RWPE1 (cell line): ENCODE measurements at regions not wholly inside any gene's neighbourhood (a gene's known extent, or its start where the extent isn't known, plus 50 kb on each side); places are given as distances from the start of the nearest gene placed in this dataset.

Experiments used
- CTCF ChIA-PET: fragments of 350-600 bp; sonication (Branson Sonifier 250); formaldehyde crosslinking; extraction: SDS; loops from one replicate; lab custom pipeline; 2021; lab: Yijun Ruan, JAX
- POLR2A ChIA-PET: fragments of 400-600 bp; formaldehyde crosslinking; extraction: SDS; loops from one replicate; lab custom pipeline; 2020; ENCODE audit warnings: antibody characterized with exemption; ENCODE audit not compliant: low non-redundant PET; lab: Yijun Ruan, JAX
- DNase-seq: peaks from one replicate; pipeline ENCODE4 v3.0.0; 2012; ENCODE audit warnings: low spot score
- H3K27ac ChIP-seq: fragments of 450-650 bp; 2 replicates; pipeline ENCODE4 v1.5.1; 2017
- CTCF ChIP-seq: fragments of 450-650 bp; conservative IDR thresholded peaks from 2 replicates; pipeline ENCODE4 v1.5.1; 2017; ENCODE audit warnings: low read depth, mild to moderate bottlenecking

GRCh38 chr5:109931049-109931780, 241.5 kb downstream of the MAN2A1 start:
- no peak overlapping the region for H3K27ac ChIP-seq
- ChIA-PET POLR2A (no interaction called here), CTCF (interaction anchor here (0.6 kb wide), 1 partner anchor 419 kb away, joined by 3 read pairs; no protein-coding TSS in a partner anchor)
- no peak for DNase-seq
- no peak for TF ChIP-seq CTCF

- POLR2A ChIA-PET: no interaction called here
- TF ChIP-seq CTCF: no peak
- DNase-seq: no peak
- CTCF ChIA-PET: interaction anchor here (0.5 to 0.7 kb wide), 2 partner anchors 10 to 44 kb away, joined by 3 to 4 read pairs; no protein-coding TSS in a partner anchor
- no peak overlapping the region for H3K27ac ChIP-seq
These were observed 246.2 kb downstream of the MAN2A1 start for GRCh38 chr5:109935833-109936490.

GRCh38 chr5:109936996-109937395, 247.3 kb downstream of the MAN2A1 start:
- no peak overlapping the region for H3K27ac ChIP-seq
- DNase-seq: no peak
- no peak for TF ChIP-seq CTCF
- ChIA-PET CTCF (interaction anchor here (0.7 kb wide), 1 partner anchor 166 kb away, joined by 5 read pairs; no protein-coding TSS in a partner anchor), POLR2A (no interaction called here)

GRCh38 chr5:109937951-109938350, 248.2 kb downstream of the MAN2A1 start:
- DNase-seq: no peak
- ChIA-PET POLR2A (no interaction called here), CTCF (no interaction called here)
- H3K27ac ChIP-seq: no peak overlapping the region
- TF ChIP-seq CTCF: no peak

- ChIA-PET CTCF (no interaction called here), POLR2A (no interaction called here)
- no peak for TF ChIP-seq CTCF
- no peak for DNase-seq
- no peak overlapping the region for H3K27ac ChIP-seq
These were observed 248.7 kb downstream of the MAN2A1 start for GRCh38 chr5:109938453-109938852.

- CTCF ChIA-PET: interaction anchor here (0.5 kb wide), 1 partner anchor 1986 kb away, joined by 4 read pairs; no protein-coding TSS in a partner anchor
- no peak for TF ChIP-seq CTCF
These were observed 249.5 kb downstream of the MAN2A1 start for GRCh38 chr5:109939116-109939682.

More at GRCh38 chr5:109939116-109939682, 249.5 kb downstream of the MAN2A1 start:
- no peak overlapping the region for H3K27ac ChIP-seq
- DNase-seq: no peak
- POLR2A ChIA-PET: no interaction called here
